CD14-positive monocyte (primary cell): ENCODE measurements at regions not wholly inside any gene's neighbourhood (a gene's known extent, or its start where the extent isn't known, plus 50 kb on each side); places are given as distances from the start of the nearest gene placed in this dataset.

Experiments used
- DNase-seq, 3 donors: peaks; one replicate each; pipeline ENCODE4 v3.0.0-alpha.2; 2011 to 2022
- H2AFZ ChIP-seq: 2 replicates; pipeline ENCODE4 v1.6.0; 2012; ENCODE audit warnings: mild to moderate bottlenecking, low read depth, low read length, inconsistent platforms; ENCODE audit not compliant: insufficient read depth, poor library complexity, severe bottlenecking
- H3K27ac ChIP-seq, 2 donors: 1 replicate in 1 of 2; 2 replicates in 1 of 2; pipeline ENCODE4 v1.5.1; 2012 to 2013; ENCODE audit warnings: low read length in 2 of 2, control low read depth in 1 of 2, inconsistent platforms in 1 of 2, low read depth in 1 of 2, mild to moderate bottlenecking in 1 of 2
- H3K27me3 ChIP-seq, 2 donors: one replicate each; pipeline versions ENCODE4 v1.6.0 to v1.6.1; 2011 to 2013; ENCODE audit warnings: low read length in 2 of 2; ENCODE audit not compliant: control insufficient read depth in 2 of 2, insufficient read depth in 2 of 2
- H3K36me3 ChIP-seq, 2 donors: replicated peaks in 1 of 2; 1 replicate in 1 of 2; 2 replicates in 1 of 2; pipeline versions ENCODE4 v1.5.1 to v1.6.1; 2012 to 2013; ENCODE audit warnings: low read length in 2 of 2, control low read depth in 1 of 2, inconsistent platforms in 1 of 2, mild to moderate bottlenecking in 1 of 2; ENCODE audit not compliant: insufficient read depth in 2 of 2, control insufficient read depth in 1 of 2
- H3K4me1 ChIP-seq, 2 donors: 1 replicate in 1 of 2; 2 replicates in 1 of 2; pipeline versions ENCODE4 v1.5.1 to v1.6.1; 2012 to 2013; ENCODE audit warnings: low read length in 2 of 2, control low read depth in 1 of 2, inconsistent platforms in 1 of 2, mild to moderate bottlenecking in 1 of 2, moderate library complexity in 1 of 2; ENCODE audit not compliant: insufficient read depth in 2 of 2, control insufficient read depth in 1 of 2
- H3K4me2 ChIP-seq: replicated peaks from 2 replicates; pipeline ENCODE3; 2012; ENCODE audit warnings: low read length, moderate library complexity, mild to moderate bottlenecking; ENCODE audit not compliant: poor library complexity, severe bottlenecking; ENCODE audit errors: extremely low read depth
- H3K4me3 ChIP-seq, 3 experiments: fragments of 200-600 bp in 1 of 3; sonication (generic) in 1 of 3; replicated peaks in 1 of 3; 1 replicate in 2 of 3; 2 replicates in 1 of 3; pipeline ENCODE4 v1.5.1; 2011 to 2013; ENCODE audit warnings: low read length in 3 of 3, mild to moderate bottlenecking in 3 of 3, control low read depth in 2 of 3, low read depth in 2 of 3, inconsistent platforms in 1 of 3, moderate library complexity in 1 of 3
- H3K79me2 ChIP-seq: 2 replicates; pipeline ENCODE4 v1.6.0; 2012; ENCODE audit warnings: mild to moderate bottlenecking, control low read depth, inconsistent platforms, low read length, moderate library complexity; ENCODE audit not compliant: insufficient read depth
- H3K9ac ChIP-seq: 2 replicates; pipeline ENCODE4 v1.6.0; 2017; ENCODE audit warnings: low read length, mild to moderate bottlenecking; ENCODE audit not compliant: insufficient read depth, poor library complexity, severe bottlenecking
- H3K9me3 ChIP-seq, 2 donors: replicated peaks in 1 of 2; 1 replicate in 1 of 2; 2 replicates in 1 of 2; pipeline versions ENCODE4 v1.5.1 to v1.6.1; 2012 to 2013; ENCODE audit warnings: low read length in 2 of 2, control low read depth in 1 of 2; ENCODE audit not compliant: control insufficient read depth in 1 of 2, insufficient read depth in 1 of 2
- H4K20me1 ChIP-seq: 2 replicates; pipeline ENCODE4 v1.6.0; 2012; ENCODE audit warnings: mild to moderate bottlenecking, low read length, control low read depth, moderate library complexity; ENCODE audit not compliant: insufficient read depth
- H3K27ac Mint-ChIP-seq, 7 donors: one replicate each; pipeline ENCODE4 v1.8.0; 2020; ENCODE audit warnings: mild to moderate bottlenecking in 7 of 7, mixed read lengths in 7 of 7, moderate library complexity in 6 of 7, inconsistent platforms in 2 of 7
- H3K27me3 Mint-ChIP-seq, 3 donors: one replicate each; pipeline ENCODE4 v1.8.0; 2021 to 2022; ENCODE audit warnings: low read depth in 3 of 3, mild to moderate bottlenecking in 3 of 3, mixed read lengths in 3 of 3, moderate library complexity in 3 of 3, inconsistent platforms in 1 of 3
- H3K36me3 Mint-ChIP-seq, 2 donors: one replicate each; pipeline ENCODE4 v1.8.0; 2020; ENCODE audit warnings: mixed read lengths in 2 of 2, inconsistent platforms in 1 of 2, mild to moderate bottlenecking in 1 of 2
- H3K4me1 Mint-ChIP-seq: one replicate; pipeline ENCODE4 v1.8.0; 2020; ENCODE audit warnings: mild to moderate bottlenecking, mixed read lengths
- H3K4me3 Mint-ChIP-seq, 2 donors: one replicate each; pipeline ENCODE4 v1.8.0; 2020; ENCODE audit warnings: mild to moderate bottlenecking in 2 of 2, mixed read lengths in 2 of 2, moderate library complexity in 1 of 2
- H3K9me3 Mint-ChIP-seq, 7 donors: one replicate each; pipeline ENCODE4 v1.8.0; 2020 to 2022; ENCODE audit warnings: mixed read lengths in 7 of 7, mild to moderate bottlenecking in 6 of 7, moderate library complexity in 6 of 7, inconsistent platforms in 2 of 7
- CTCF ChIP-seq: fragments of 200-600 bp; IDR thresholded peaks from one replicate; pipeline ENCODE4 v1.8.0; 2022; ENCODE audit warnings: antibody characterized with exemption, mild to moderate bottlenecking
- WGBS: methylation state at CpG from one replicate; pipeline ENCODE4 v1.1.5; 2013; ENCODE audit warnings: missing lambda C conversion rate; ENCODE audit not compliant: insufficient coverage; 5-methylcytosine and 5-hydroxymethylcytosine counted together
- intact Hi-C, 2 donors: fragments of 100-400 bp; cut with micrococcal nuclease; formaldehyde crosslinking; loops; one replicate each; pipeline versions ENCODE4 v1.15.0 to v1.15.1; 2023

- H3K27me3 ChIP-seq: no peaks in the 10 kb centered on the region
- H3K27me3 Mint-ChIP-seq: peaks cover 0 to 3% (median 0%) of the 10 kb centered on the region in 3 donors
- no peak overlapping the region for H3K27ac ChIP-seq
- no peak overlapping the region for H3K9ac ChIP-seq
- H3K36me3 ChIP-seq: no peaks in the 10 kb centered on the region
- H3K4me1 ChIP-seq: no peaks in the 10 kb centered on the region
- no peak for TF ChIP-seq CTCF
- no peaks in the 10 kb centered on the region for H3K4me1 Mint-ChIP-seq
- H3K4me3 ChIP-seq: no peak overlapping the region
- 93% methylated on average over 3 of the region's 4 CpGs for WGBS
- H3K9me3 Mint-ChIP-seq: peaks cover 0 to 4% (median 3%) of the 10 kb centered on the region in 7 donors
- H3K9me3 ChIP-seq: no peaks in the 10 kb centered on the region
- no peak overlapping the region for H3K4me2 ChIP-seq
- DNase-seq: no peak
- intact Hi-C loops: no loop called here
- H3K36me3 Mint-ChIP-seq: no peaks in the 10 kb centered on the region
- no peak overlapping the region for H3K27ac Mint-ChIP-seq
- H3K79me2 ChIP-seq: no peaks in the 10 kb centered on the region
- H3K4me3 Mint-ChIP-seq: no peak overlapping the region
- no peak overlapping the region for H2AFZ ChIP-seq
- H4K20me1 ChIP-seq: no peaks in the 10 kb centered on the region
Observed at GRCh38 chr15:31590609-31591008, 264.0 kb downstream of the KLF13 start.

- no peaks in the 10 kb centered on the region for H3K4me1 Mint-ChIP-seq
- H3K4me3 Mint-ChIP-seq: no peak overlapping the region
- Histone ChIP-seq H3K27ac (no peak overlapping the region), H4K20me1 (no peaks in the 10 kb centered on the region), H3K9ac (no peak overlapping the region), H3K79me2 (no peaks in the 10 kb centered on the region), H3K4me3 (no peak overlapping the region), H3K27me3 (no peaks in the 10 kb centered on the region), H3K9me3 (no peaks in the 10 kb centered on the region), H3K4me1 (no peaks in the 10 kb centered on the region), H3K36me3 (no peaks in the 10 kb centered on the region), H2AFZ (no peak overlapping the region), H3K4me2 (no peak overlapping the region)
- no peak overlapping the region for H3K27ac Mint-ChIP-seq
- peaks cover 0 to 3% (median under 1%) of the 10 kb centered on the region in 3 donors for H3K27me3 Mint-ChIP-seq
- intact Hi-C loops: no loop called here
- peaks cover 0 to 4% (median 1%) of the 10 kb centered on the region in 7 donors for H3K9me3 Mint-ChIP-seq
- TF ChIP-seq CTCF: no peak
- no peaks in the 10 kb centered on the region for H3K36me3 Mint-ChIP-seq
- no peak for DNase-seq
Observed at GRCh38 chr15:31591908-31592307, 265.3 kb downstream of the KLF13 start.
